MM.1S (cell line): ENCODE measurements at regions not wholly inside any gene's neighbourhood (a gene's known extent, or its start where the extent isn't known, plus 50 kb on each side); places are given as distances from the start of the nearest gene placed in this dataset.

Experiments used
- CTCF ChIP-seq: fragments of 300-600 bp; sonication (generic); IDR thresholded peaks from 2 replicates; pipeline ENCODE4 v1.5.1; 2016; ENCODE audit warnings: antibody characterized with exemption, low read length, mixed read lengths
- EZH2phosphoT487 ChIP-seq: fragments of 300-600 bp; sonication (generic); IDR thresholded peaks from 2 replicates; pipeline ENCODE4 v1.6.1; 2018; ENCODE audit warnings: antibody characterized with exemption, low read length

GRCh38 chr4:29549342-29549741 lies 1170.8 kb upstream of the PCDH7 start:
- no peak for TF ChIP-seq CTCF
- TF ChIP-seq EZH2phosphoT487, result no peak
